ENCODE measurements at regions not wholly inside any gene's neighbourhood (a gene's known extent, or its start where the extent isn't known, plus 50 kb on each side); places are given as distances from the start of the nearest gene placed in this dataset.

DNA sequence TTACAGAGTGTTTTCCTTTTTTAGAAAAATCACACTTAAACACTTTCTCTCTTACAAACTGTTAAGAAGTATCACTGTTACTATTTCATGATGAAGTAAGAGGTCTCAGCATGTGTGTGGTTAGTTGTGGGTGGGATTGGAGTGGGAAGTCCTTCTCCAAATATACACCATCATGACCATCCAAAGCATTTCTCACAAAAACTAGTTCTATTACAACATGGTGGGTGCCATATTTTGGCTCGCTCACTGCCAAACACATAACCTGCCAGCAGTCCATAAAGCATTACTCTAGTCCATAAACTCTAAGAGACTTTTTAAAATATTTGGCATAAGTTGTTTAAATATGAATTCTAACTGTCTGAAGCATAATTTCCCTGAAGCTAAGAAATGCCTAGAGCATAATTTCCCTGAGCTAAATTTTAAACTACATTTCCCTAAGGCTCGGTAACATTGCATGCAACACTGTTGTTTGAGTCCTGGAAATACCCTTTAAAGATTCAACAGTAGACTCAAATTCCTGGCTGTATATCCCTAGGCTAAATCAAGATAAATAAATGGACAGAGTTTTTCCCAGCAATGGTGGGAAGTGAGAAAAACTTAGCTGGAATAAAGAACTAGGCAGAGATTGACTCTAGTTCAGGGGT, 415.0 kb upstream of the INTU start:
- TF ChIP-seq, protein P1, sequence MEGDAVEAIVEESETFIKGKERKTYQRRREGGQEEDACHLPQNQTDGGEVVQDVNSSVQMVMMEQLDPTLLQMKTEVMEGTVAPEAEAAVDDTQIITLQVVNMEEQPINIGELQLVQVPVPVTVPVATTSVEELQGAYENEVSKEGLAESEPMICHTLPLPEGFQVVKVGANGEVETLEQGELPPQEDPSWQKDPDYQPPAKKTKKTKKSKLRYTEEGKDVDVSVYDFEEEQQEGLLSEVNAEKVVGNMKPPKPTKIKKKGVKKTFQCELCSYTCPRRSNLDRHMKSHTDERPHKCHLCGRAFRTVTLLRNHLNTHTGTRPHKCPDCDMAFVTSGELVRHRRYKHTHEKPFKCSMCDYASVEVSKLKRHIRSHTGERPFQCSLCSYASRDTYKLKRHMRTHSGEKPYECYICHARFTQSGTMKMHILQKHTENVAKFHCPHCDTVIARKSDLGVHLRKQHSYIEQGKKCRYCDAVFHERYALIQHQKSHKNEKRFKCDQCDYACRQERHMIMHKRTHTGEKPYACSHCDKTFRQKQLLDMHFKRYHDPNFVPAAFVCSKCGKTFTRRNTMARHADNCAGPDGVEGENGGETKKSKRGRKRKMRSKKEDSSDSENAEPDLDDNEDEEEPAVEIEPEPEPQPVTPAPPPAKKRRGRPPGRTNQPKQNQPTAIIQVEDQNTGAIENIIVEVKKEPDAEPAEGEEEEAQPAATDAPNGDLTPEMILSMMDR (IDR thresholded peaks at IDR 0.05; ENCODE audit: low read depth, low read length), result no peak
- TF ChIP-seq EZH2phosphoT487 (IDR thresholded peaks at IDR 0.05; ENCODE audit: low read depth), result no peak
